Effector memory CD4-positive, alpha-beta T cell (primary cell): ENCODE measurements at regions not wholly inside any gene's neighbourhood (a gene's known extent, or its start where the extent isn't known, plus 50 kb on each side); places are given as distances from the start of the nearest gene placed in this dataset.
"Not testable (repeated sequence)": the region's sequence is repeated elsewhere in the genome, so short reads cannot be mapped to it uniquely, and the experiment has no call there.

Experiments used
- DNase-seq, 3 donors: peaks; one replicate each; pipeline ENCODE4 v3.0.0-alpha.2; 2020
- H3K27ac ChIP-seq: 2 replicates; pipeline ENCODE4 v1.7.0; 2013; ENCODE audit warnings: mild to moderate bottlenecking, low read length, moderate library complexity; ENCODE audit not compliant: insufficient read depth, poor library complexity, severe bottlenecking
- H3K27me3 ChIP-seq: replicated peaks from 2 replicates; pipeline ENCODE4 v1.7.0; 2013; ENCODE audit warnings: mild to moderate bottlenecking, low read length; ENCODE audit not compliant: insufficient read depth, control insufficient read depth, poor library complexity, severe bottlenecking
- H3K36me3 ChIP-seq: 2 replicates; pipeline ENCODE4 v1.7.0; 2013; ENCODE audit warnings: mild to moderate bottlenecking, low read length, moderate library complexity; ENCODE audit not compliant: control insufficient read depth, insufficient read depth
- H3K4me1 ChIP-seq: 2 replicates; pipeline ENCODE4 v1.7.0; 2013; ENCODE audit warnings: low read length, mild to moderate bottlenecking; ENCODE audit not compliant: control insufficient read depth, insufficient read depth, poor library complexity, severe bottlenecking
- H3K4me3 ChIP-seq: 2 replicates; pipeline ENCODE4 v1.7.0; 2013; ENCODE audit warnings: low read length, low read depth, mild to moderate bottlenecking; ENCODE audit not compliant: insufficient read depth, poor library complexity, severe bottlenecking
- H3K9me3 ChIP-seq: 2 replicates; pipeline ENCODE4 v1.7.0; 2013; ENCODE audit warnings: mild to moderate bottlenecking, low read length, moderate library complexity; ENCODE audit not compliant: control insufficient read depth

DNA sequence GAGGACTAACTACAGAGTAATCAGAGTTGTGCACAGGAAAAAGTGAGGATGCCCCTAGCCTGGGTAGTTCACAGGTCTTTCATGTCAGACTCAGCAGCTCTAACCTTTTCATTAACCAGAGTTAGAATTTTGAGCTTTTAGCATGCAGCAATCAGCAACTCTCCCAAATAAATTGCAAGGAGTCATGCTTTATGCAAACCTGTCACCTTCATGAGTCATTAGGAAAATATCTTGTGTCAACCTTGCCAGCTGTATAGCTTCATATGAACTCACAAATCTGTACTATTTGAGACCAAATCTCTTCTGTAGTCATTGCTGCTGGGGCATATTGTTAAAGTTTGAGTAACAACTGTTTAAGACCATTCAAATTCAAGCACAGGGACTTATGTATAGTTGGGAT, 382.3 kb upstream of the NT5C1B start:
- Histone ChIP-seq H3K4me3 (no peak overlapping the region), H3K27me3 (no peaks in the 10 kb centered on the region), H3K27ac (no peak overlapping the region), H3K4me1 (no peaks in the 10 kb centered on the region), H3K36me3 (no peaks in the 10 kb centered on the region), H3K9me3 (no peaks in the 10 kb centered on the region)
- no peak for DNase-seq

DNA sequence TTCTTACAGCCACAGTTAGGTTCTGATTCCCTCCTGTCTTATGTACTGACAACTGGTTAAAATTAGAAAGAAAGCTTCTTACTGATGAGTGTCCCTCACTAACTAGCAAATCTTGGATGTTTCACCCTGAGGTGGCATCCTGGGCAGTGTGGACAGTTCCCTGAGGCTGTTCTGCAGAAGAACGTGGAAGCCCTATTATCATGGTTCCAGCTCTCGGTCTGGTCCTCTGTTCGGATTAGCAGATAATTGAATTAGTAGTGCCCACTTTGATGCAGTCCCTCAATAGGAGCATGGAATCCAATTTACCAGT, 381.7 kb upstream of the NT5C1B start:
- H3K4me3 ChIP-seq: no peak overlapping the region
- H3K27ac ChIP-seq: no peak overlapping the region
- DNase-seq: no peak
- H3K9me3 ChIP-seq: no peaks in the 10 kb centered on the region
- H3K4me1 ChIP-seq: no peaks in the 10 kb centered on the region
- H3K27me3 ChIP-seq: no peaks in the 10 kb centered on the region
- H3K36me3 ChIP-seq: no peaks in the 10 kb centered on the region

DNA sequence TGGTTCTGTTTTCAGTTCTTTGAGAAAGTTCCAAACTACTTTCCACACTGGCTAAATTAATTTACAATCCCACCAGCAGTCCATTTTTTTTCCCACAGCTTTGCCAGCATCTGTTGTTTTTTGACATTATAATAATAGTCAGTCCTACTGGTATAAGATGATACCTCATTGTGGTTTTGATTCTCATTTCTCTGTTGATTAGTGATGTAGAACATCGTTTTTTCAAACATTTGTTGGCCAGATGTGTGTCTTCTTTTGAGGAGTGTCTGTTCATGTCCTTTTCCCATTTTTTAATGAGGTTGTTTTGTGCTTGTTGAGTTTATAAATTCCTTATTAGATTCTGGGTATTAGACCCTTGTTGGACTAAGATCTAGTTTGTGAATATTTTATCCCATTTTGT, 376.8 kb upstream of the NT5C1B start:
- H3K27me3 ChIP-seq: no peaks in the 10 kb centered on the region
- H3K27ac ChIP-seq: no peak overlapping the region
- no peak for DNase-seq
- no peaks in the 10 kb centered on the region for H3K4me1 ChIP-seq
- no peaks in the 10 kb centered on the region for H3K9me3 ChIP-seq
- no peak overlapping the region for H3K4me3 ChIP-seq
- H3K36me3 ChIP-seq: no peaks in the 10 kb centered on the region

DNA sequence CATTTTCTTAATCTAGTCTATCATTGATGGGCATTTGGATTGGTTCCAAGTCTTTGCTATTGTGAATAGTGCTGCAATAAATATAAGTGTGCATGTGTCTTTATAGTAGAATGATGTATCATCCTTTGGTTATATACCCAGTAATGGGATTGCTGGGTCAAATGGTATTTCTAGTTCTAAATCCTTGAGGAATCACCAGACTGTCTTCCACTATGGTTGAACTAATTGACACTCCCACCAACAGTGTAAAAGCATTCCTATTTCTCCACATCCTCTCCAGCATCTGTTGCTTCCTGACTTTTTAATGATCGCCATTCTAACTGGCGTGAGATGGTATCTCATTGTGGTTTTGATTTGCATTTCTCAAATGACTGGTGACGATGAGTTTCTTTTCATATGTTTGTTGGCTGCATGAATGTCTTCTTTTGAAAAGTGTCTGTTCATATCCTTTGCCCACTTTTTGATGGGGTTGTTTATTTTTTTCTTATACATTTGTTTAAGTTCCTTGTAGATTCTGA, 374.4 kb upstream of the NT5C1B start:
- DNase-seq, H3K27me3 ChIP-seq: not testable (repeated sequence)

DNA sequence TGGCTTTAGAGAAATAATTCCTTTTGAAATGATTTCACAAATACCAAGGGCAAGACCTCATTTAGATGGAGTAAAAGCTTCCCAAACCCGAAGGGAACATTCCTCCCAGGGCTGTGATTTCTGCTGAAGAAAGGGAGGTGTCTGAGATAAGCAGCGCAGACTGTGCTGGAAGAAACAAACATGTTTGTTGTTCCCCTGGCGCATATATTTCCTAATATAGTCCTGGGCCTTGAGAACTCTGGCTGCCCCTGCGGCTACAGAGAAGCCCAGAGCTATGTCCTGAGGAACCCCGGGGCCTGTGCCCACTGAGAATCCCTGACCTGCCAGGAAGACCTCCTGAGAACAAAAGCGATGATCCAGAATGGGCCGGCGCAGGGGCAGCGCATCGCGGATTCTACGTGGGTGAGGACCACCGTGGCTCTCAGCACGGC, 372.6 kb upstream of the NT5C1B start:
- no peak for DNase-seq
- Histone ChIP-seq H3K9me3 (no peaks in the 10 kb centered on the region), H3K4me1 (no peaks in the 10 kb centered on the region), H3K4me3 (no peak overlapping the region), H3K27ac (no peak overlapping the region), H3K36me3 (no peaks in the 10 kb centered on the region), H3K27me3 (no peaks in the 10 kb centered on the region)

More for the DNA sequence above, 374.4 kb upstream of the NT5C1B start:
- H3K9me3 ChIP-seq, H3K27ac ChIP-seq, H3K4me1 ChIP-seq, H3K36me3 ChIP-seq, H3K4me3 ChIP-seq: not testable (repeated sequence)

DNA sequence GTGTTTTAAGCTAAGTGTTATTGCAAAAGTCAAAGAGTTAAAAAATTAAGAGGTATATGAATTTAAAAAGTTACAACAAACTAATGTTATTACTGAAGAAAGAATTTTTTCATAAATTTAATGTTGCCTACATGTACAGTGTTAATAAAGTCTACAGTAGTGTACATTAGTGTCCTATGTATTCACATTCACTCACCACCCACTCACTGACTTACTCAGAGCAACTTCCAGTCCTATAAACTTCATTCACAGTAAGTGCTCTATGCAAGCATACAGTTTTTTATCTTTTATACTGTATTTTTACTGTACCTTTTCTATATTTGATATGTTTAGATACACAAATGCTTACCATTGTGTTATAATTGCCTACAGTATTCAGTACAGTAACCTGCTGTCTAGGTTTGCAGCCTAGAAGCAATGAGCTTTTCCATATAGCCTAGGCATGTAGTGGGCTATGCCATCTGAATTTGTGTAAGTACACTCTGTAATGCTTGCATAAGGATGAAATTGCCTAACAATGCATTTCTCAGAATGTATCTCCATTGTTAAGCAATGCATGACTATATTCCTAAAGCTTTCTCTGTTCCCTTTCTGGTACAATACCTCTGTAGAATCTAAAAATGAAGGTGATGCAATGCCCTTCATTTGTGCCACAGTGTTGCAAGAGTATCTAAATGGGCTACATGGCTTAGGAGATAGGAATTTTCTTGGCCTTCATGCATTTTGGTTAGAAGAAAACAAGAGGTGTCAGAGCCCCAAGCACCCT, 370.8 kb upstream of the NT5C1B start:
- Histone ChIP-seq H3K9me3 (no peaks in the 10 kb centered on the region), H3K27me3 (no peaks in the 10 kb centered on the region), H3K36me3 (no peaks in the 10 kb centered on the region), H3K4me3 (no peak overlapping the region), H3K4me1 (no peaks in the 10 kb centered on the region), H3K27ac (no peak overlapping the region)
- DNase-seq: no peak

DNA sequence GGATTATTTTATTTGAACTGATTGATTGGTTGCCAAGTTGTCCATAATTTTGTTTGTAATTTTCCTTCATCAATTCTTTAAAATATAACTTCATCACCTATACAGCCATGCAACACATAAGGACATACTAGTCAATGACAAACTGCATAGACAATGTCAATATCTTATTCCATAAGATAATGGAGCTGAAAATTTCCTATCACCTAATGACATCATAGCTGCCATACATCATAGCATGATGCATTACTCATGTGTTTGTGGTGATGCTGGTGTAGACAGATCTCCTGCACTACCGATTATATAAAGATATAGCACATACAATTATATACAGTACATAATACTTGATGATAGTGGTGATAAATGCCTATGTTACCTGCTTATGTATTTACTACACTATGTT, 369.8 kb upstream of the NT5C1B start:
- no peaks in the 10 kb centered on the region for H3K9me3 ChIP-seq
- no peaks in the 10 kb centered on the region for H3K27me3 ChIP-seq
- no peaks in the 10 kb centered on the region for H3K4me1 ChIP-seq
- DNase-seq: no peak
- no peak overlapping the region for H3K4me3 ChIP-seq
- H3K27ac ChIP-seq: no peak overlapping the region
- no peaks in the 10 kb centered on the region for H3K36me3 ChIP-seq

DNA sequence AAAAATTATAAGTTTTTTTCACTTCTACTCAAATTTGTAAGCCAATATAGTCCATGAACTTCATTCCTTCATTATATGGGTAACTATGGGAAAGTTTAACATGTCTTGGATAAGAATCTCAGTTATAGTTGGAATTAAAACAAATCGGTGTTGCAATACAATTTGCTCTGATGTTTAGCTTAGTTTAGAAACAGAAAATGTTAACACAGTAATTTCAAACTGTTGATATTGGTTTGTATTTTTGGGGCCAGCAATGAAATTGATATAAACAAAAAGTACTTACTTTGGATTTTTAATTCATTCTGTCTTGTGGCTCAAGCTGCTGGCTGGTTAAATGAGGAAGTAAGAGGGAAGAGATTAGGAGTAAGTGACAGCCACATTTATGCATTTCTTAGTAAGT, 368.5 kb upstream of the NT5C1B start:
- no peaks in the 10 kb centered on the region for H3K36me3 ChIP-seq
- no peaks in the 10 kb centered on the region for H3K4me1 ChIP-seq
- H3K9me3 ChIP-seq: no peaks in the 10 kb centered on the region
- no peak for DNase-seq
- H3K4me3 ChIP-seq: no peak overlapping the region
- H3K27me3 ChIP-seq: no peaks in the 10 kb centered on the region
- no peak overlapping the region for H3K27ac ChIP-seq

DNA sequence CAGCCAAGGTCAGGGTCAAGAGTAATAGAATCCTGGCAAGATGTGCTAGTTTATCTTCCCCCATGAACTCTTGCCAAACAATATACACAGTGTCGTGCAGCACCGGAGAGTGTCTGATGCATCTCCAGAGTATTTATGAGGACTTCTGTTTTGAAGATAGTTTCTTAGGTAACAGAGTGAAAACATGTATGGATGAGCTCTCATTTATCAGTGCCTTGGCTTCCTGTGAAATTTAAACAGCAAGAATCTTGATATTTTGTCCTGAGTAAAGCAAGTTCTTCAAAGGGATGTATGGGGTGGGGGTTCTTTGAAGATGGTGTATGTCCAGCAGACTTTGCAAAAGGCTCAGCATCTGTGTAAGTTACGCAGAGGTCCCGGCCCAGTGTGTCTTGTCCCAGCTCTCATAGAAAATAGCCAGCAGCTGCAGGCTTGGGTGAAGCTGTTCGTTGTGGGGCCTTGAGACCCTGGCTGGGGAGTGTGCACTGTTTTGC, 361.0 kb upstream of the NT5C1B start:
- H3K4me3 ChIP-seq: no peak overlapping the region
- DNase-seq: no peak
- no peak overlapping the region for H3K27ac ChIP-seq
- H3K4me1 ChIP-seq: no peaks in the 10 kb centered on the region
- H3K9me3 ChIP-seq: no peaks in the 10 kb centered on the region
- no peaks in the 10 kb centered on the region for H3K27me3 ChIP-seq
- H3K36me3 ChIP-seq: no peaks in the 10 kb centered on the region

DNA sequence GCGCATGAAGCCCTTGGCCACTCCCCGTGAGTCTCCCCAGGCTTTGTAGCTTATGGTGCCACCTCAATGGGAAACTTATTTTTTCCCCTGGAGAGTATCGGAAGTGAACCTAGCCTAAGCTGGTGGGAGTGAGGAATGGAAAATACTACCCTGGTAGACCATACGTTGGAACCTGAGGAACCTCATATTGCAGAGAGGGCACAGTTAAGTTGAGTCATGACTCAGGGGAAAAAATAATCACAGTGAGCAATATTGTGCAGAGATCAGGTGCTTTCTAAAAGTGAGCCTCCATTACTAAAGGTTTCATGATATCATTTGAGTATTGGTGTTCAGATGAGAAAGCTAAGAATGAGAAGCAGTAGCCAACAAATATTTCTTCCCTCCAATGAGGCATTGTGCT, 360.5 kb upstream of the NT5C1B start:
- Histone ChIP-seq H3K27me3 (no peaks in the 10 kb centered on the region), H3K36me3 (no peaks in the 10 kb centered on the region), H3K4me3 (no peak overlapping the region), H3K4me1 (no peaks in the 10 kb centered on the region), H3K27ac (no peak overlapping the region), H3K9me3 (no peaks in the 10 kb centered on the region)
- DNase-seq: no peak
